Keratinocyte (primary cell): ENCODE measurements at regions not wholly inside any gene's neighbourhood (a gene's known extent, or its start where the extent isn't known, plus 50 kb on each side); places are given as distances from the start of the nearest gene placed in this dataset.

Experiments
- DNase-seq: peaks from one replicate; pipeline ENCODE4 v3.0.0-alpha.2; 2011; ENCODE audit warnings: low read depth, missing footprints, low spot score
- FAIRE-seq: peaks from 2 replicates; lab custom pipeline; 2011; peaks lifted over from hg19 to GRCh38; lab: Jason Lieb, UNC
- H2AFZ ChIP-seq: 2 replicates; pipeline ENCODE4 v1.6.0; 2012; ENCODE audit warnings: low read length, control low read depth, inconsistent platforms; ENCODE audit not compliant: control insufficient read depth
- H3K27ac ChIP-seq: 2 replicates; pipeline ENCODE4 v1.5.1; 2011; ENCODE audit warnings: low read length; ENCODE audit not compliant: control insufficient read depth, insufficient read depth
- H3K27me3 ChIP-seq: 3 replicates; pipeline ENCODE4 v1.6.0; 2011; ENCODE audit warnings: low read length; ENCODE audit not compliant: control insufficient read depth, insufficient read depth; ENCODE audit errors: extremely low read depth
- H3K36me3 ChIP-seq, 2 experiments: 2 replicates in 1 of 2; 3 replicates in 1 of 2; pipeline ENCODE4 v1.5.1; 2011; ENCODE audit warnings: low read length in 2 of 2, mild to moderate bottlenecking in 1 of 2; ENCODE audit not compliant: control insufficient read depth in 2 of 2, insufficient read depth in 2 of 2; ENCODE audit errors: extremely low read depth in 1 of 2
- H3K4me1 ChIP-seq: 3 replicates; pipeline ENCODE4 v1.5.1; 2011; ENCODE audit warnings: low read length; ENCODE audit not compliant: control insufficient read depth, insufficient read depth; ENCODE audit errors: extremely low read depth
- H3K4me2 ChIP-seq: 3 replicates; pipeline ENCODE4 v1.6.0; 2011; ENCODE audit warnings: low read depth, low read length; ENCODE audit not compliant: control insufficient read depth, insufficient read depth; ENCODE audit errors: extremely low read depth
- H3K4me3 ChIP-seq, 3 experiments: fragments of 200-600 bp in 1 of 3; sonication (generic) in 1 of 3; 2 replicates in 2 of 3; 3 replicates in 1 of 3; pipeline ENCODE4 v1.5.1; 2011 to 2016; ENCODE audit warnings: low read length in 3 of 3, mild to moderate bottlenecking in 3 of 3, control low read depth in 2 of 3, inconsistent platforms in 1 of 3, low read depth in 1 of 3, mixed read lengths in 1 of 3, mixed run types in 1 of 3, moderate library complexity in 1 of 3; ENCODE audit not compliant: control insufficient read depth in 2 of 3, insufficient read depth in 2 of 3; ENCODE audit errors: extremely low read depth in 1 of 3
- H3K79me2 ChIP-seq: 2 replicates; pipeline ENCODE4 v1.6.0; 2012; ENCODE audit warnings: low read length; ENCODE audit not compliant: control insufficient read depth, insufficient read depth
- H3K9ac ChIP-seq: 3 replicates; pipeline ENCODE4 v1.6.0; 2011; ENCODE audit warnings: low read length; ENCODE audit not compliant: control insufficient read depth, insufficient read depth; ENCODE audit errors: extremely low read depth
- H3K9me1 ChIP-seq: 3 replicates; pipeline ENCODE4 v1.6.0; 2011; ENCODE audit warnings: low read length; ENCODE audit not compliant: control insufficient read depth, insufficient read depth; ENCODE audit errors: extremely low read depth
- H3K9me3 ChIP-seq: 2 replicates; pipeline ENCODE4 v1.5.1; 2012; ENCODE audit warnings: low read depth, low read length; ENCODE audit not compliant: control insufficient read depth
- H4K20me1 ChIP-seq: 3 replicates; pipeline ENCODE4 v1.6.0; 2011; ENCODE audit warnings: low read length; ENCODE audit not compliant: control insufficient read depth, insufficient read depth; ENCODE audit errors: extremely low read depth
- CTCF ChIP-seq, 3 experiments: IDR thresholded peaks in 1 of 3; conservative IDR thresholded peaks in 1 of 3; optimal IDR thresholded peaks in 1 of 3; 2 replicates in 2 of 3; 3 replicates in 1 of 3; pipeline versions ENCODE3 to v1.5.1; 2011; ENCODE audit warnings: low read length in 3 of 3, mild to moderate bottlenecking in 3 of 3, moderate library complexity in 2 of 3, control low read depth in 1 of 3, inconsistent platforms in 1 of 3; ENCODE audit not compliant: insufficient read depth in 2 of 3; ENCODE audit errors: extremely low read depth in 1 of 3
- EZH2 ChIP-seq: IDR thresholded peaks from one replicate; pipeline ENCODE4 v1.6.1; 2012; ENCODE audit warnings: inconsistent platforms, mild to moderate bottlenecking, low read length, moderate library complexity
- dilution Hi-C: fragments of 300-500 bp; cut with MboI; formaldehyde crosslinking; loops from one replicate; pipeline ENCODE4 v1.7.0; 2020; ENCODE audit warnings: low sequenced_read_pairs; ENCODE audit not compliant: extremely low pct_ligation_motif_present

GRCh38 chr19:28419312-28419711 lies 793.6 kb downstream of the UQCRFS1 start:
- no peaks in the 10 kb centered on the region for H3K36me3 ChIP-seq
- H3K9me3 ChIP-seq = peaks cover 3% of the 10 kb centered on the region
- no peak overlapping the region for H2AFZ ChIP-seq

GRCh38 chr19:28417361-28417760 lies 795.6 kb downstream of the UQCRFS1 start:
- FAIRE-seq = no peak
- no peaks in the 10 kb centered on the region for H3K9me1 ChIP-seq
- dilution Hi-C loops = no loop called here
- H3K9ac ChIP-seq = no peak overlapping the region
- H3K4me1 ChIP-seq = no peaks in the 10 kb centered on the region
- H3K36me3 ChIP-seq = no peaks in the 10 kb centered on the region
- no peak overlapping the region for H3K27ac ChIP-seq
- no peak overlapping the region for H2AFZ ChIP-seq
- no peaks in the 10 kb centered on the region for H3K27me3 ChIP-seq
- H3K4me3 ChIP-seq = no peak overlapping the region
- H4K20me1 ChIP-seq = no peaks in the 10 kb centered on the region
- peaks cover 3% of the 10 kb centered on the region for H3K9me3 ChIP-seq
- DNase-seq = no peak
- H3K79me2 ChIP-seq = no peaks in the 10 kb centered on the region
- no peak overlapping the region for H3K4me2 ChIP-seq
- TF ChIP-seq CTCF (optimal IDR thresholded peaks at IDR 0.05 in 1 of 3, IDR thresholded peaks at IDR 0.05 in 1 of 3, conservative IDR thresholded peaks at IDR 0.05 in 1 of 3; ENCODE audit: extremely low read depth in 1 of 3, insufficient read depth in 2 of 3, low read length in 3 of 3) (no peak), EZH2 (no peak)

More at GRCh38 chr19:28419312-28419711, 793.6 kb downstream of the UQCRFS1 start:
- dilution Hi-C loops = no loop called here
- no peak overlapping the region for H3K9ac ChIP-seq
- DNase-seq = no peak
- H3K4me1 ChIP-seq = no peaks in the 10 kb centered on the region
- H3K9me1 ChIP-seq = no peaks in the 10 kb centered on the region
- FAIRE-seq = no peak
- H3K4me2 ChIP-seq = no peak overlapping the region
- no peak overlapping the region for H3K27ac ChIP-seq
- H4K20me1 ChIP-seq = no peaks in the 10 kb centered on the region
- TF ChIP-seq EZH2 = no peak
- no peak for TF ChIP-seq CTCF (optimal IDR thresholded peaks at IDR 0.05 in 1 of 3, IDR thresholded peaks at IDR 0.05 in 1 of 3, conservative IDR thresholded peaks at IDR 0.05 in 1 of 3; ENCODE audit: extremely low read depth in 1 of 3, insufficient read depth in 2 of 3, low read length in 3 of 3)
- no peak overlapping the region for H3K4me3 ChIP-seq
- H3K27me3 ChIP-seq = no peaks in the 10 kb centered on the region
- H3K79me2 ChIP-seq = no peaks in the 10 kb centered on the region
